HG02885 (cell line): ENCODE measurements at regions not wholly inside any gene's neighbourhood (a gene's known extent, or its start where the extent isn't known, plus 50 kb on each side); places are given as distances from the start of the nearest gene placed in this dataset.

Experiments
- ATAC-seq: cut with Tn5 transposase; IDR thresholded peaks from one replicate; pipeline ENCODE4 v1.9.1; 2021; ENCODE audit warnings: mild to moderate bottlenecking; ENCODE audit not compliant: unreplicated experiment, poor library complexity

DNA sequence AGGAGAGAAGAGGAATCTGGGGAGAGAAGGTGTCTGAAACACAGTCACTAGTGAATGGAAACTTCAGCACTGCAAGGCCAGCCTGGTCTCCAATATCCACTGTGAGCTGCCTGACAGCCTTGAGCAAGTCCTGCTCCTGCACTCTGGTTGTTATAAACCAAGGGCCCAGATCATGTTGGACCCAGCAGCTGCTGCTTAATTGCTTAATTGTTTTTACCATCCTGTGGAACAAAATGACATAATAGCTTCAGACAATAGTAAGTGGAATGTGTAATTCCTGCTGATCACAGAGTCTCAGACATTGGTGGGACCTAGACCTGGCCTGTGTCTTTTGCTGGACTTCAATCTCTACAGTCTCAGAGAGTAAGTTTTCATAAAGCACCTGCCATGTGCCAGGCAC, 833.7 kb downstream of the TFAP2A start:
- no peak for ATAC-seq

DNA sequence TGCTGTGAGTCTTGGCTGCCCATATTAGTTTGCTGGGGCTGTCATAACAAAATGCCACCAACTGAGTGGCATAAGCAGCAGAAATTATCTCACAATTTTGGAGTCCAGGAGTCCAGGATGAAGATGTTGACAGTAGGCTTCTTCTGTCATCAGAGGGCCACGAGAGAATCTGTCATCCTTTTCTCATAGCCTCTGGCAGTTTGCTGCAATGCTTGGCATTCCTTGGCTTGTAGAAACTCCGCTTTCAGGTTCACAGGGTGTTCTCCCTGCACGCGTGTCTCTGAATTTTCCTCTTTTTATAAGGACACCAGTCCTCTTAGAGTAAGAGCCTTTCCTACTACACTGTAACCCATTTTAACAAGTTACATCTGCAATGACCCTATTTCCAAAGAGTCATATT, 838.4 kb downstream of the TFAP2A start:
- no peak for ATAC-seq

DNA sequence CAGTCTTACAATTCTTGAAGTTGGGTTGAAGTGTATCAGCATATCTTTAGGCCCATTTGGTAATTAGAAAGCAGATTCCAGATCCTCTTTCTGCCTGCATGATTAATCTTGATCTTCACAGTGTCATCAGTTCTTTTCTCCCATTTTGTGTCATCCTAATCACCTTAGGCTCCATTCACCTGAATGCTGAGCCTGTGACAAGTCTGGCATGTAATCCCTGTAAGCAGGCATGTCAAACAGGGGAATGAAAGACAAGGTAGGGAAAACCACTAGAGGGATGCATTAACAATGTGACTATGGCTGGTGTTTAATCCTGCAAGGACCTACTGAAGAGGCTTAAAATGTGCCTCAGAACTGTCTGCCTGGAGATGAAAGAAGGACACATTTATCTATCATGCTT, 848.8 kb downstream of the TFAP2A start:
- ATAC-seq, result no peak

GRCh38 chr6:9564021-9564420, 850.9 kb downstream of the TFAP2A start:
- no peak for ATAC-seq

- no peak for ATAC-seq
Measured at GRCh38 chr6:9563568-9563967, 851.3 kb downstream of the TFAP2A start.

DNA sequence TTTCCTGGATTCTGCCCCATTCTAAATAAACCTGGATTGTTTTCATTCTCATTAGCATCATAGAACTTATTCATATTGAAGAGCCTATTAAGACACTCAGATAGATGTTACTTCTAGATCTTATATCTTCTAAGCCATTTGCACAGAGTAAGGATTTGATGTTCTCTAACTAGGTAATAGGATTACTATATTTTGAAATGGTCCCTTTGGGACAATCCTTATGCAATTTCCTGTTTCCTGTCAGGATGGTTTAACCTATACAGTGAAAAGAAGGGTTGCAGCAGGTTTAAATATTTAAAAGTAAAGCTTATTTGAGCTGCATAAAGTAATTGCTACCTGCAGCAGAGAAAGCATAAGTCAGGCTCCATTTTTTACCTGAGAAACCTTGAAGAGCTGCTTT, 860.1 kb downstream of the TFAP2A start:
- ATAC-seq, result no peak

DNA sequence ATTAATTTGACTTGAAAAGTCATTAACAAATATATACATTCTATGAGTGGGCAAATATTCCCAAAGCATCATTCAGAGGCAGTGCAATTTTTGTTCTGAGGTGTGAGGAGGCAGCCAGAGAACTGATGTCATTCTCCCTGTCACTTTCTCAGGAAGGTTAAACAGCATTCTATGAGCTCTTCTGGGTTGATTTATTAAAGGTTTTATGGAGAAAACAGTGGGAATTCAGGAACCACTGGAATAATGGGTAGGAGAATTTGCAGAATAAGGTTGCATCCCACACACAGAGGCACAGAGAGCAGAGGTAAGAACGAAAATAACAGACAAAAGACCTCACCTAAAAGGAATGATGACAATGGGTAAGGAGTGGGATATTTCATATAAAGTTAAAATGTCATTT, 860.6 kb downstream of the TFAP2A start:
- no peak for ATAC-seq

DNA sequence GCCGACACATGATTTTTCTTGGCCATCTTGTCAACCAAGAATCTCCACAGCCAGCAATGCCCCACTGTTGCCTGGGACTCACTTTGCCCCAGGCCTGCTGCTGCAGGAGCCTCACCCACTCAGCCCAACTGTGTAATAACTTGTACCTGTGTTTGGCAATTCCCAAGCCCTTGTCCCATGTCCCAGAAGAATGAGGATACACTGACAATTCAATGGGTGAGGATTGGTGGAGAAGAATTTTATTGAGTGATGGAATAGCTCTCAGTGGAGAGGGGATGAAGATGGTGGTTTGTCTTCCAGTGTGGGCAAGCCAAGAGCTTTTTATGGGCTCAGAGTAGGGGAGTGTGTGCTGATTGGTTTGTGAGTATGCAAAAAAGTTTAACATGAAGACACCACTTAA, 861.9 kb downstream of the TFAP2A start:
- no peak for ATAC-seq

DNA sequence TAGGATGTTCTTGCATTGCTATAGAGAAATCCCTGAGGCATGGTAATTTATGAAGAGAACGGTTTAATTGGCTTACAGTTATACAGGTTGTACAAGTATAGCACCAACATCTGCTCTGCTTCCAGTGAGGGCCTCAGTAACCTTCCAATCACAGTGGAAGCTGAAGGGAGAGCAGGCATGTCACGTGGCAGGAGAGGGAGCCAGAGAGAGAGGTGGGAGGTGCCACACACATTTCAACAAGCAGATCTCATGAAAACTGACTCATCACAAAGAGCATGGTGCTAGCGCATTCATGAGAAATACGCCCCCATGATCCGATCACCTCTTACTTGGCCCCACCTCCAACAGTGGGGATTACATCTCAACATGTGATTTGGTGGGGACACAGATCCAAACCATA, 871.2 kb downstream of the TFAP2A start:
- no peak for ATAC-seq

DNA sequence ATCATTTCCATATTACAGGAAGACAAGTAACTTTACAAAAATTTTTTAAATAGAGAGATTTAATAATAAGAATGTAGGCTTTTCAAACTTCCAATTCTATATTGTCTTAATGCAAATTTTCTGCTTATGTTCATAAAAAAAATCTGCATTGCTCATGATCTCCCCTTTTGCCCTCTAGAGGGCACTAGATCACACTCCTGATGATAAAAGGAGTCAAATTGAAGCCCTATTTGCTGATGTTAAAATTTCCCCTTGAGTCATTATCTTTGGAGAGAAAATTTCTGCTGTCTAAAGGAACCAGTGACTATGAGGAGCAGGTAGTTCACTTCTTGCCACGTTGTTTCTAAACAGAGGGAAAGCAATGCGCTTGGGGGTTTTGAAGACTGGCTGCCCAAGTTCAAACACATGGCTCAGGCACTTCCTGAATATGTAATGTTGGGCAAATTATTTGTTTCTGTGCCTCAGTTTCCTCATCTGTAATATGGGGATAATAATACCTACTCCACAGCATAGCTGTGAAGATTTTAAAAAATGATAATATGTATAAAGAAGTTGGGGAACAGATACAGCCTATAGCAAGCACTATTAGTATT, 874.2 kb downstream of the TFAP2A start:
- peak; percentile 73 for ATAC-seq

- ATAC-seq, result no peak
Measured at GRCh38 chr6:9540126-9540525, 874.7 kb downstream of the TFAP2A start.

GRCh38 chr6:9539231-9539755, 875.6 kb downstream of the TFAP2A start:
- no peak for ATAC-seq

DNA sequence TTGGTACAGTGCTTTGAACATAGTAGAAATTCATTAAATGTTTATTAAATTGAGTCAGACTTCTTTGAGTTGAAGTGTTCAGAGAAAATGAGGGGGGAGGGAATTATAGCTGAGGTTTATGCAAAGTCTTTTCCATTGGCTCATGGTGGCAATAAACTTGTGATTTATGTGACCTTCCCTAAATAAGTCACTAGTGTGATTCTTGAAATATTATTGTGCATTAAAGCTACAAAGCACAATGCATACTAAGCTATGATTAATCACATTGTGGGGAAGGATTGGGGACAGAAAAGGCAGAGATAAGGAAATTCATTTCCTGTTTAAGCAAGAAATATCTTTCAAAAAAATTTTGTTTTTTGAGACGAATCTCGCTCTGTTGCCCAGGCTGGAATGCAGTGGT, 877.5 kb downstream of the TFAP2A start:
- ATAC-seq, result no peak

GRCh38 chr6:9535106-9535505, 879.8 kb downstream of the TFAP2A start:
- no peak for ATAC-seq

DNA sequence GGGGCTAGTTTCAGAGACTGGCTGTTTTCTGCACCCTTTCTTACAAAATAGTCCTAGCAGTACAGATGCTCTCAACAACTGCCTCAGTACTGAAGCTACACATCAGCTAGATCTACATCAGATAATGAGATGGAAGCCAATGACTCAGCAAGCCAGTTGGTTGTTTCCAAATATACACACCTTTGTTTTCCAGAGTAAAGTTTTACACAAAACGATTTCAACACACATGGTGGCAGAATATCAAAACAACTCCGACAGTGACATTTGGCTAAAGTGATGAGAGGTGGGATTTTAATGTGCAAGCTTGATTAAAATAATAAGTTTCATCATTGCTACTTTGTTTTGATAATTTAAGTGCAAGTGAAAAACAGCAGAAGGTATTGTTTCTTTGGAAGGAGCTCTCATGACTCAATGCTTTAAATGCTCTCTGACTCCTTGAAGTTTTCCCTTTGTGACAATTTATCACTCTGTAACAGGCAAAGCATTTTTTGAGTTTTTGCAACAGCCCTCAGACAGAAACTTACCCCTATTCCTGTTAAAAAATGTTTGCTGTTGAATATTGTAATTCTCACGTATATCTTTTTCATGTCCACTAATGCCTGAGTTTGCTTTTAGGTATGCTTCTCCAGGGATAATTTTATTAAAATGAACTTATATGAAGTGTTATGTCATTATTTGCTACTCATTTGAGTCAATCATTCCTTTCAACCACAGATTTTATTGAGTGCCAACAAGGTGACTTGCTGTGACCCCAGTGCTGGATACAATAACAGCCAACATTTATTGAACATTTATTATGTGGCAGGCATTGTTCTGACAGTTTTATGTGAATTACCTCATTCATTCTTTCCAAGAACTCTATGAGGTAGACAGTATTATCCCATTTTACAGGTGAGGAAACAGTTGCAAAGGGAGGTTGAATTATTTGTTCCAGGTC, 882.0 kb downstream of the TFAP2A start:
- ATAC-seq, result no peak

DNA sequence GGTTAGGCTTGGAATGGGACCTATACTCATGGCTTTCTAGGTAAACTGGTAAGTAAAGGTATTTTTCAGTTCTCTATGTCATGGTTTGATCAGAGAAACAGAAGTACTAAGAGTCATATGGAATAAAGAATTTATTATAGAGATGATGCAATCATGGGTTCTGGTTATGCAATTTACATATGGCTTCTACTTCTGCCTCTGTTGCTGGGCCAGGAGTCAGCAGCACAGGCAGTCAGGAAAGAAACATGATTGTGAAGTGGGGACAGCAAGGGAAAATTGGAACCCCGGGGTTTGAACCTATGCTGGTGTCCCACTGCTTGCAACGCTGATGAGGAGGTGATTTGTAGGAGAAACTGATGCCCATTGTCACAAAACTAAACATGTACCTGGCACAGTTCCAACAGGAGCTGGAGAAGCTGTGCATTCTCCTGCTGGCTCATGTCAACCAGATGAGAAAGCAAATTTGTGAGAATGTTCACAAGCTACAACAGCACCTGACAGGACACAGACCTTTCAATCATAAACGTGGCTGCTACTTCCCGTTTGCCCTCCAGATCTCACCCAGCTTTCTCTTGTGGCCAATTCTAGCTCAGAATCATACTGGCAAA, 887.1 kb downstream of the TFAP2A start:
- no peak for ATAC-seq

DNA sequence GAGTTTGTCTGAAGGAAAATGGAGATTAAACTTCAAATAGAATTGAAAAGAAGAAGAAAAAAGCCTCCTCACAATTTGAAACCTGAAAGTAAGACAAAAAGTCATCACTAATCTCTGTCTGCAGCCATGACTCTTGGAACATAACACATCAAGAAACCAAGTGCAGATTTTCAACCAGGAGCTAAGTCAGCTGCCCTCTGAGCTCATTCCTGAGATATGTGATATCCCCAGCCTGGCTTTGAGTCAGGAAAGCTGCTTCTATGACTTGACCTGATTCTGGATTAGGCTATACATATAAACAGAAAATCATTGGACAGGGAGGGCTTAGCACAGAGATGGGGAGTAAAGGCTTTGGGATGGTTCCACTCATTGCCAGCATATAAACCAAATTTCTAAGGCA, 891.4 kb downstream of the TFAP2A start:
- no peak for ATAC-seq

GRCh38 chr6:9522101-9522500, 892.8 kb downstream of the TFAP2A start:
- no peak for ATAC-seq

DNA sequence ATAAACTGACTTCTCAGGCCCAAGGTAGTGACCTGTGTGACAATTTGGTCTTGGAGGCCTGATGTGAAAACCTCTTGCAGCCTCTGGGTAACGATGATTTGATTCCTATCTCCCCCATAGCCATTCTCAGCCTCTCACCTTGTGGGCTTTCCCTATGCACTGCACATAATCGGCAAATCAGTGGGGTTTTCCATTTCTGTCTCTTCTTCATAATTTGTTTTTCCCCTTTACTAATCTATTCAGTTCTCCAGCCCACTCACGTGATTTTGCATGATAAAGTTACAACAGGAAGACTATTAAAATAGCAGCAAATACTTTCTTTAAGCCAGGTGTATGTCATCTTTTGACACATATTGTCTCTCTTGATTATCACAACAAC, 893.7 kb downstream of the TFAP2A start:
- ATAC-seq, result peak; percentile 44

GRCh38 chr6:9520417-9521151, 894.3 kb downstream of the TFAP2A start:
- ATAC-seq, result peak; percentile 56

GRCh38 chr6:9518431-9518830, 896.4 kb downstream of the TFAP2A start:
- ATAC-seq, result no peak
